GM19193 (cell line): ENCODE measurements at regions not wholly inside any gene's neighbourhood (a gene's known extent, or its start where the extent isn't known, plus 50 kb on each side); places are given as distances from the start of the nearest gene placed in this dataset.

Experiments used
- POLR2A ChIP-seq: IDR thresholded peaks from 4 replicates; pipeline ENCODE4 v1.6.1; 2011; ENCODE audit not compliant: insufficient read depth, insufficient read length; ENCODE audit errors: extremely low read depth

DNA sequence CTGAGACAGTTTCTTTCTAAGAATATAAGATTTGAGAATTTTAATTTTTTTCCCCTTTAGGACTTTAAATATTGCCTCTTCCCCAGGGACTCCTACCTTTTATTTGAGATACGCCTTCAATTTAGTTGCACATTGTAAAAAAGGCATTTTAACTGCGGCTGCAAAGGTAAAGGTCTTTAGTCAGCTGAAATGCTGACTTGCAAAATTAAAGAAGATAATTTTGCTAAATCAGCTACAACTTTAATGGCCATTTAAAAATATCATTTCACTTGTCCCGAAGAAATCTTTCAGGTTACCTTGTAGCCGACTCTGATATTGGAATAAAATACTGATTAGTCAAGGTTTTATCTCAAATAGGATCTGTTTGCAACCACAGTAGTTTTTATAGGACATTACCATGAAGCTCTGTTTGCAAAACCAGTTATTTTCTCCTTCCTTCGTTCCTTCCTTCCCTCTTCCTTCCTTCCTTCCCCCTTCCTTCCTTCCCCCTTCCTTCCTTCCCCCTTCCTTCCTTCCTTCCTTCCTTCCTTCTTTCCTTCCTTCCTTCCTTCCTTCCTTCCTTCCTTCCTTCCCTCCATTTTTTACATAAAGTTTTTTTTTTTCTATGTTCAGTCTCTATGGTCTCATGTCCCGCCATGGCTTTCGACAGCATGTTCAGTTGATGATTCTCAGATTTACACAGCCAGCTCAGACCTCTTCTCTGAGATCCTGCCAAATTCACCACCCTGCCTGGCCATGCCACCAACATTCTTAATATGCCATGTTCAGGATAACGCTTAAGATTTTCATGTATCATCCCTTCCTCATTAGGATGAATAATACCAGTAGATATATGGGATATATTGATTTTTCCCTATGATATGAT, 405.4 kb upstream of the PRKX start:
- TF ChIP-seq POLR2A: no peak

- no peak for TF ChIP-seq POLR2A
Observed at GRCh38 chrX:4110964-4111363, 397.5 kb upstream of the PRKX start.

DNA sequence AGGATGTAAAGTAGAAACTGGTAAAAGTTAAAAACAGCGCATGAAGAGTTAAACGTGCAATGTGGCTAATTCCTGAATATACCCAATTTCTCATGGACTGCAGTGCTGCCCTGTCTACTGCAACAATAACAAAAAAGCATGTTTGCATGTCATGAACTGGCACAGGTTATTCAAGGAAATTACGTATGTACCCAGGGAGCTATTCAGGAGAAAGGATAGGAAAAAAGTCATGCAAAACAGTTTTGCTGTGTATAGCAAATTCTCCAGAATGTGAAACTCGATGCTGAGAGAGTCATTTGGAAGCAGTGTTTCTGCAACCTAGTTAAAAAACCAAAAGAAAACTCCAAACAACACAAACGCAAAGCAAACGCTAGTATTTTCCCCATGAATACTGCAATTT, 381.5 kb upstream of the PRKX start:
- TF ChIP-seq POLR2A: no peak

- TF ChIP-seq POLR2A: no peak
Observed at GRCh38 chrX:4091046-4091760, 377.8 kb upstream of the PRKX start.

- TF ChIP-seq POLR2A: no peak
Observed at GRCh38 chrX:4059893-4060292, 346.4 kb upstream of the PRKX start.

DNA sequence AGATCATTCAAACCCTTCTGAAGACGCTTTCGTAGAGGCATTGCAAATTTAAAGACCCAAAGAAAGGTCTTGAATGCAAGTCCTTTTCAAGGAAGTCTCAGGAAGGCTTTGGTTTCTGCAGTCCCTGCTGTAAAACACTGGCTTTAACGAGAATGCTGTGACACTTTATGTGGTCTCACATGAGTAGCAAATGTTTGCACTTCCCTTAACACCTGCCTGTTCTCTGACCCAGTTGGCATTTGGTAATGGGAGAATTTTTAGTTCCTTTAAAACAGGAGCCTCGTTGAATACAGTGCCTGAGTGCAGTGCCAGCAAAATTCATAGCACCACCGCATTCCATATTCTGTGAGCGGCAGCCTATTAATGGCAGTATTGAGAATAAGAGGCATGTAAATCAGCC, 330.5 kb upstream of the PRKX start:
- no peak for TF ChIP-seq POLR2A

DNA sequence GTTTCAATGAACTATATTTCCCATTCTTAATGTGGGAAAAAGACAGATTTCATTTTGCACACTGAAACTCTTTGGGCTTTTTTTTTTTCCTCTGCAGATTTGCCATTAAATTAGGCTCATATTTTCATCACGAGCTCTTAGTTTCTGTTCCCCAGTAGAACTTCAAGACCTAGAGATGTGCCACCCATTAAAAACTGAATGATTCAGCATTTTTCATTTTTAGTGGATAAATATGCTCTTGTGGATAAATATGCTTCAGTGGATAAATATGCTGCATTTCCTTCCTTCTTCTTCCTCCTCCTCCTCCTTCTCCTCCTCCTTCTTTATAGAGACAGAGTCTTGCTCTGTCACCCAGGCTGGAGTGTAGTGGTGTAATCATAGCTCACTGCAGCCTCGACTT, 322.4 kb upstream of the PRKX start:
- TF ChIP-seq POLR2A: no peak

DNA sequence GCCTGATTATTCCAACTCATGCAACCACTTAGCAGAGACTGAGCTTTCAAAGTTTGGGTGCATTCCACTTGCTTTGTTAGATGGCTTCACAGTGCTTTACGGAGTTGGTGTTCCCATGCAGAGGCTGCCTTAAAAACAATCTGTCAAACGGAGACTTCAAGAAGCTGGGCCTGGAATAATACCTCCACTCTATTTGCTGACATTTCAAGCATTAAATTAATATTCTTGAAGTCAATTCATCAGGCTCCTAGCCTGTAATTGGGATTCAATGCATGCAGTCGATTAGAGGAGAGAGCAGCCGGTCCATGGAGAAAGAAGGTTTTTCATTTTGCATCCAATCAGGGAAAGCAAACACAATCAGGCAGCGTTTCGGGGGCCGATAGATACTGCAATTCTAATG, 314.7 kb upstream of the PRKX start:
- TF ChIP-seq POLR2A: no peak

GRCh38 chrX:4005281-4005680, 291.8 kb upstream of the PRKX start:
- no peak for TF ChIP-seq POLR2A

GRCh38 chrX:4004822-4005221, 291.4 kb upstream of the PRKX start:
- TF ChIP-seq POLR2A: no peak

DNA sequence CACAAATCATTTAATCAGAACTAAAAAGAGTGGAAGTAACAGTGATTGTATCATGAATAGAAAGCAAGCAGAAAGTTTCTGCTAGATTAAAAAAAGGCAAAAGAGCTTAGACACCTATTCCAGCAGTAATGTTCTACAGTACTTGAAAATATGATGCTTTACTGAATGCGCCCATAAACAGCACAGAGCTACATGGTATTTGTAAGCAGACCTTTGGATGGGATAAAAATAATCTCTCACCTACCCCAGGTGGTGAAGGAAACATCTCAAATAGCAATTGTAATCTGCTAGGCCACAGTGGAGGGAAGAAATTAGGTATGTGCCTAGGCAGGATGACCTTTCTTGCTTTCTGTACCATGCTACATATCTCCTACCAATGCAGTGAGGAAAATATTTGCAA, 280.9 kb upstream of the PRKX start:
- no peak for TF ChIP-seq POLR2A

GRCh38 chrX:3990569-3990968, 277.1 kb upstream of the PRKX start:
- TF ChIP-seq POLR2A: no peak

- no peak for TF ChIP-seq POLR2A
Observed at GRCh38 chrX:3968749-3969148, 255.3 kb upstream of the PRKX start.

GRCh38 chrX:3963980-3964379, 250.5 kb upstream of the PRKX start:
- no peak for TF ChIP-seq POLR2A

DNA sequence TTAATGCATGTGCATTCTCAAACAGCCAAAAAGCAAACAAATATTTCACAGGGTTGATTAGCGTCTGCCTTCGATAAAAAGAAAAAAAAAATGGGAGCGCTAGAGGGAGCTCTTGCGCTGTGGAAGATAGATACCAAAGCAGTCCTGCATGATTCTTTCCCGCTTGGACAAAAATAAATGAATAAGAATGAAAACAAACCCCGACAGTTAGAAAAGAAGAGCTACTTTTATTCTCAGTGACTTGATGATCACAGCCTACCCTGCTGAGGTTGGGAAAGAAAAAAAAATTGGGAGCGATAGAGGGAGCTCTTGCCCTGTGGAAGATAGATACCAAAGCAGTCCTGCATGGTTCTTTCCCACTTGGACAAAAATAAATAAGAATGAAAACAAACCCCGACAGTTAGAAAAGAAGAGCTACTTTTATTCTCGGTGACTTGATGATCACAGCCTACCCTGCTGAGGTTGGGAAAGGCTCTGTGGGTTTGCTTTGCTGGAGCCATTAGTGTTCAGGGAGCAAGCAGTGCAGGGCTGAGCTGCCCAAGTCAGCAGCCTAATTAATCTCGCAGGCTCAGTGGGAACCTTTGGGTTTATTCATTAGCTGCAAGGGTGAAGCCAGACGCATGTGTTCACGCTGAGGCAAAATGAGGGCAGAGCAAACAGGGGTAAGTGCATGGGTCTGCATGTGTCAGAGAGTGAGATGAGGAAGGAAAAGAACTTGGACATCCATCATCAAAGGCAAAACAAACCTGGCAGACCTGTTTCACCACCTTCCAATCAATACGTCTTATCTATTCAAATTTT, 249.3 kb upstream of the PRKX start:
- TF ChIP-seq POLR2A: no peak
